ENCODE measurements at regions not wholly inside any gene's neighbourhood (a gene's known extent, or its start where the extent isn't known, plus 50 kb on each side); places are given as distances from the start of the nearest gene placed in this dataset.

DNA sequence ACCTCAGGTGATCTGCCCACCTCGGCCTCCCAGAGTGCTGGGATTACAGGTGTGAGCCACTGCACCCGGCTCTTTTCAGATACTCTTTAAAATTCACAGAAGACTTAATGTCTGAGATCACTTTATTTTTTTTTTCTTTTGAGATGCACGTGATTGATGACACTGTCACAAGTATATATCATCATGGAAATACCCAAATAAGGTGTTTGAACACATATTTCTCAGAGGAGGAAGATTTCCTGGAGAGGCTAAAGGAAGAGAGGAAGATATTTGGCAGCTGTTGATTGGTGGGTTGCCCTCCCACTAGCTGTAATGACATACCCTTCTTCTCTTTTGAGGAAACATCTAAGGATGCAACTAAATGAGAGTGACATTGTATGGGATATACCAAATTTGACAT, 225.9 kb upstream of the CITED2 start:
- ATAC-seq (no peak), DNase-seq (no peak)
- TF ChIP-seq POLR2A (IDR thresholded peaks at IDR 0.05) = no peak
- TF ChIP-seq CTCF (IDR thresholded peaks at IDR 0.05) = no peak
- Histone ChIP-seq H3K27ac (no peak overlapping the region), H3K9me3 (peaks cover 0 to 3% (median 0%) of the 10 kb centered on the region in 12 donors), H3K4me1 (peaks cover 0 to 24% (median 15%) of the 10 kb centered on the region in 12 donors), H3K27me3 (no peaks in the 10 kb centered on the region), H3K36me3 (no peaks in the 10 kb centered on the region), H3K4me3 (no peak overlapping the region)
- WGBS, 4 donors = 87 to 94% (median 89%) methylated on average over 3 of the region's 3 CpGs
- intact Hi-C loops (cut with DNase I) = no loop called here

DNA sequence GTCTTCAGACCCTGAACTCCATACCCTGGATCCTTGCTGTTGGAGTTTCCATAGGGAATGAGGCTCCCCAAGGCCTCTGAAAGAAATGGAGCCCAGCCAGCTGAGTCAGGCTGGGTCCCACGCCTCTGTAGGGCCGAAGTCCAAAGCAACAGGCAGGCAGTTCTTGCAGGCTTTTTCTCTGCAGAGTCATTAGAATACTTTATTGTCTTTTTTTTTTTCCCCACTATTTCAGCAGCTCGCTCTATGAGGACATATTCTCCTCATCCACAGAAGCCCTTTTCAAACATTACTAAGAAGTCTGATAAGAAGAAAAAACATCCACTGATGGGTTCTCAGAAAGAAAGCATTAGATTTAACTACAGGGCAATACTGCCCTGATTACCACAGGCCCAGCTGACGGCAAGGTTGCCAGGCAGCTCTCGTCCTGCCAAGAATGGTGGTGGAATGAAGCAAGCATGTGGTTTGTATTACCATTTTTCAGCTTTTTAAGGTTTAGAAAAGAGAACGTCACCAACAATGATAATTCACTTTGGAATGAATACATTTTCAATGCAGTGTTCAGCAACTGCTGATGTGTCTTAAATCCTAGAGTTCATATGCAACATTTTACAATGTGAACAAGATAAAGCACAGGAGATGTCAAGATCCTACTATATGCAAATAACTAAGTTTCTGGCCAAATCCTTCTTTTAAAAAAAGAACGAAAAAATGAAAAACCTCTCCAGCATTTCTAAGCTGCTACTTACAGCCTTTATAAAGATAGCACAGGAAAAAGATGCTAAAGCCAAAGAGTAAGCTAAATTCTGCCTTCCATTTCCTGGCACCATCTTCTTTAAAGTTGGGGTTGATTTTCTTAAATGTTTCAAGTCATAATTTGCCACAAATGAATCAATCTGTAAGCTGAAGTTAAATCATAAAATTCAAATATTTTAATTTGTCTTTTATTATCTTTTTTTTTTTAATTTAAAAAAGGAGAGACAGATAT, 223.6 kb upstream of the CITED2 start:
- H3K4me1 ChIP-seq = peaks cover 0 to 24% (median 15%) of the 10 kb centered on the region in 12 donors

GRCh38 chr6:139597087-139597763, 222.8 kb upstream of the CITED2 start:
- H3K36me3 ChIP-seq = no peaks in the 10 kb centered on the region
- H3K27me3 ChIP-seq = no peaks in the 10 kb centered on the region
- no peak for DNase-seq
- no peak for TF ChIP-seq CTCF (IDR thresholded peaks at IDR 0.05)
- TF ChIP-seq POLR2A (IDR thresholded peaks at IDR 0.05) = no peak
- no peak overlapping the region for H3K4me3 ChIP-seq
- peak in 3 of 4 donors; percentile 22 to 54 (median 45) for ATAC-seq
- no peaks in the 10 kb centered on the region for H3K9me3 ChIP-seq
- intact Hi-C loops (cut with DNase I) = loop anchor here in 4 of 10 donors (10.0 kb wide), 1 partner anchor 222 kb away; the partner anchor contains the start of gene CITED2 (in 4 of the 4)
- peak overlapping the region in 11 of 12 donors; percentile 8 to 70 (median 48) for H3K27ac ChIP-seq
- peaks cover 0 to 26% (median 15%) of the 10 kb centered on the region in 12 donors for H3K4me1 ChIP-seq
- WGBS, 4 donors = 82 to 84% (median 83%) methylated on average over 1 of the region's 1 CpG

More for the DNA sequence above, 223.6 kb upstream of the CITED2 start:
- Histone ChIP-seq H3K4me3 (no peak overlapping the region), H3K27me3 (no peaks in the 10 kb centered on the region), H3K36me3 (no peaks in the 10 kb centered on the region), H3K9me3 (no peaks in the 10 kb centered on the region), H3K27ac (peak overlapping the region in 11 of 12 donors; percentile 8 to 70 (median 48))
- no peak for TF ChIP-seq POLR2A (IDR thresholded peaks at IDR 0.05)
- TF ChIP-seq CTCF (IDR thresholded peaks at IDR 0.05) = no peak
- WGBS, 4 donors = 36 to 41% (median 38%) methylated on average over 7 of the region's 7 CpGs
- peak; percentile 72 to 93 (median 84) for ATAC-seq
- intact Hi-C loops (cut with DNase I) = loop anchor here in 4 of 10 donors (10.0 kb wide), 1 partner anchor 223 kb away; the partner anchor contains the start of gene CITED2 (in 4 of the 4)
- DNase-seq = peak in 4 of 5 donors; percentile 55 to 72 (median 60)

All from heart left ventricle (tissue), 16 donors.